ENCODE measurements at regions not wholly inside any gene's neighbourhood (a gene's known extent, or its start where the extent isn't known, plus 50 kb on each side); places are given as distances from the start of the nearest gene placed in this dataset.
"Not testable (repeated sequence)": the region's sequence is repeated elsewhere in the genome, so short reads cannot be mapped to it uniquely, and the experiment has no call there.

DNA sequence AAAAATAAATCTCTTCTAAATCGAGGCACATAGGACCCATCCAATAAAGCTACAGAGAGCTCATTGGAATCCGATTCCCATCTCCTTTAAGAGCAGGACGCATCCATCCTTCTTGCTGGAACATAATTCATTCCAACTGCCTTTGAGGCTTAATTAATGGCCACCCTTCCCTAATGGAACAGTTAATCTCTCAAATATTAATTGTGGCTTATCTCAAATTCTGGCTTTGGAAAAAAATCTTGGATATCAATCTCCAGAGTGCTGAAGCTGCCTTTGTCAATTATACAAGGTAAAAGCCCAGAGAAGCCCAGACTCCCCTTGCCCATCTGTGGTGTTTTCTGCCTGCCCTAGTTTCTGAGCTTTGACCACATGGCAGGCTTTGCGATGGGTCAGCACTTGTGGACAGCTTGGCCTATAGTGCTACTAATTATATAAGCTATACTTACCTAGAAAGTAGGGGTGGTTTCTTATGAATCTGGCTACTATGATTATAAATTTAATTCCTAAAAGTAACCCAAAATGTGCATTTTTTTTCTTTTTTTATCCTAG is 246.3 kb downstream of the NUAK1 start:
- intact Hi-C loops (cut with DNase I) = no loop called here
- no peaks in the 10 kb centered on the region for H3K36me3 ChIP-seq (ENCODE audit: control insufficient read depth in 2 of 3, insufficient read depth in 3 of 3, low read length in 3 of 3)
- DNase-seq (no peak), FAIRE-seq (no peak)
- H3K9me3 ChIP-seq (ENCODE audit: control insufficient read depth in 2 of 3, insufficient read depth in 1 of 3, low read length in 3 of 3) = no peaks in the 10 kb centered on the region
- TF ChIP-seq CTCF (IDR thresholded peaks at IDR 0.05; ENCODE audit: borderline replicate concordance, extremely low read depth, insufficient read depth) = no peak
- no peak overlapping the region for H3K9ac ChIP-seq (ENCODE audit: low read length in 3 of 3)
- no peaks in the 10 kb centered on the region for H3K27me3 ChIP-seq (ENCODE audit: control insufficient read depth, insufficient read depth, low read length)
- no peak overlapping the region for H3K27ac ChIP-seq (ENCODE audit: low read depth in 2 of 2, low read length in 2 of 2)
- no peaks in the 10 kb centered on the region for H3K4me1 ChIP-seq (ENCODE audit: control insufficient read depth in 2 of 3, insufficient read depth in 2 of 3, low read depth in 1 of 3, low read length in 3 of 3)
- H3K4me3 ChIP-seq (ENCODE audit: low read length in 3 of 3) = no peak overlapping the region

- H3K27ac ChIP-seq (ENCODE audit: low read depth in 2 of 2, low read length in 2 of 2); H3K9me3 ChIP-seq (ENCODE audit: control insufficient read depth in 2 of 3, insufficient read depth in 1 of 3, low read length in 3 of 3); DNase-seq; H3K27me3 ChIP-seq (ENCODE audit: control insufficient read depth, insufficient read depth, low read length); H3K36me3 ChIP-seq (ENCODE audit: control insufficient read depth in 2 of 3, insufficient read depth in 3 of 3, low read length in 3 of 3); H3K9ac ChIP-seq (ENCODE audit: low read length in 3 of 3); H3K4me1 ChIP-seq (ENCODE audit: control insufficient read depth in 2 of 3, insufficient read depth in 2 of 3, low read depth in 1 of 3, low read length in 3 of 3); intact Hi-C loops (cut with DNase I); FAIRE-seq; H3K4me3 ChIP-seq (ENCODE audit: low read length in 3 of 3): not testable (repeated sequence)
Measured at GRCh38 chr12:105895197-105895832, 243.4 kb downstream of the NUAK1 start.

- no peak overlapping the region for H3K27ac ChIP-seq (ENCODE audit: low read depth in 2 of 2, low read length in 2 of 2)
- H3K9ac ChIP-seq (ENCODE audit: low read length in 3 of 3) = no peak overlapping the region
- no peaks in the 10 kb centered on the region for H3K36me3 ChIP-seq (ENCODE audit: control insufficient read depth in 2 of 3, insufficient read depth in 3 of 3, low read length in 3 of 3)
- no peak for TF ChIP-seq CTCF (IDR thresholded peaks at IDR 0.05; ENCODE audit: borderline replicate concordance, extremely low read depth, insufficient read depth)
- H3K9me3 ChIP-seq (ENCODE audit: control insufficient read depth in 2 of 3, insufficient read depth in 1 of 3, low read length in 3 of 3) = no peaks in the 10 kb centered on the region
- no peak for DNase-seq
- no peak for FAIRE-seq
- H3K4me1 ChIP-seq (ENCODE audit: control insufficient read depth in 2 of 3, insufficient read depth in 2 of 3, low read depth in 1 of 3, low read length in 3 of 3) = no peaks in the 10 kb centered on the region
- H3K4me3 ChIP-seq (ENCODE audit: low read length in 3 of 3) = no peak overlapping the region
- intact Hi-C loops (cut with DNase I) = no loop called here
- H3K27me3 ChIP-seq (ENCODE audit: control insufficient read depth, insufficient read depth, low read length) = no peaks in the 10 kb centered on the region
Measured at GRCh38 chr12:105897311-105897725, 241.4 kb downstream of the NUAK1 start.

GRCh38 chr12:105898271-105898670 is 240.5 kb downstream of the NUAK1 start:
- H3K27ac ChIP-seq (ENCODE audit: low read depth in 2 of 2, low read length in 2 of 2); H3K9me3 ChIP-seq (ENCODE audit: control insufficient read depth in 2 of 3, insufficient read depth in 1 of 3, low read length in 3 of 3); H3K4me1 ChIP-seq (ENCODE audit: control insufficient read depth in 2 of 3, insufficient read depth in 2 of 3, low read depth in 1 of 3, low read length in 3 of 3); FAIRE-seq; intact Hi-C loops (cut with DNase I); H3K36me3 ChIP-seq (ENCODE audit: control insufficient read depth in 2 of 3, insufficient read depth in 3 of 3, low read length in 3 of 3); DNase-seq; H3K9ac ChIP-seq (ENCODE audit: low read length in 3 of 3); H3K27me3 ChIP-seq (ENCODE audit: control insufficient read depth, insufficient read depth, low read length); H3K4me3 ChIP-seq (ENCODE audit: low read length in 3 of 3): not testable (repeated sequence)

Measured in kidney (tissue), 13 donors.